Mesendoderm (in vitro differentiated cells): ENCODE measurements at regions not wholly inside any gene's neighbourhood (a gene's known extent, or its start where the extent isn't known, plus 50 kb on each side); places are given as distances from the start of the nearest gene placed in this dataset.

ENCODE experiments used
- DNase-seq: peaks from one replicate; pipeline ENCODE4 v3.0.0; 2013
- H2AK5ac ChIP-seq: 2 replicates; pipeline ENCODE4 v1.6.1; 2013; ENCODE audit warnings: low read length, inconsistent platforms
- H2BK120ac ChIP-seq: 2 replicates; pipeline ENCODE4 v1.6.1; 2013; ENCODE audit warnings: low read depth, mild to moderate bottlenecking, low read length, moderate library complexity, mixed read lengths
- H2BK15ac ChIP-seq: replicated peaks from 2 replicates; pipeline ENCODE4 v1.6.1; 2013; ENCODE audit warnings: low read depth, mild to moderate bottlenecking, moderate library complexity
- H2BK5ac ChIP-seq: 2 replicates; pipeline ENCODE4 v1.6.1; 2013; ENCODE audit warnings: low read length, inconsistent platforms
- H3K18ac ChIP-seq: 2 replicates; pipeline ENCODE4 v1.6.1; 2013; ENCODE audit warnings: mild to moderate bottlenecking, low read length, mixed read lengths
- H3K23ac ChIP-seq: one replicate; pipeline ENCODE4 v1.6.1; 2013; ENCODE audit warnings: low read length
- H3K27ac ChIP-seq: 2 replicates; pipeline ENCODE4 v1.5.1; 2013; ENCODE audit warnings: low read depth, mild to moderate bottlenecking, inconsistent platforms, low read length, moderate library complexity
- H3K27me3 ChIP-seq: 2 replicates; pipeline ENCODE4 v1.6.1; 2013; ENCODE audit warnings: low read length, control low read depth, mild to moderate bottlenecking, inconsistent platforms; ENCODE audit not compliant: insufficient read depth, poor library complexity
- H3K36me3 ChIP-seq: 2 replicates; pipeline ENCODE4 v1.6.1; 2013; ENCODE audit warnings: low read length, inconsistent platforms; ENCODE audit not compliant: control insufficient read depth, insufficient read depth
- H3K4ac ChIP-seq: one replicate; pipeline ENCODE4 v1.6.1; 2013; ENCODE audit warnings: low read depth, mild to moderate bottlenecking, low read length, moderate library complexity
- H3K4me1 ChIP-seq: 2 replicates; pipeline ENCODE4 v1.6.1; 2013; ENCODE audit warnings: low read depth, low read length, inconsistent platforms; ENCODE audit not compliant: control insufficient read depth
- H3K4me2 ChIP-seq: 2 replicates; pipeline ENCODE4 v1.6.1; 2013; ENCODE audit warnings: low read length
- H3K4me3 ChIP-seq: 2 replicates; pipeline ENCODE4 v1.5.1; 2013; ENCODE audit warnings: mild to moderate bottlenecking, low read length
- H3K56ac ChIP-seq: one replicate; pipeline ENCODE4 v1.6.1; 2013; ENCODE audit warnings: low read length
- H3K79me1 ChIP-seq: 2 replicates; pipeline ENCODE4 v1.6.1; 2013; ENCODE audit warnings: low read length, inconsistent platforms
- H3K79me2 ChIP-seq: 2 replicates; pipeline ENCODE4 v1.6.1; 2013; ENCODE audit warnings: mild to moderate bottlenecking, low read length; ENCODE audit not compliant: control insufficient read depth, insufficient read depth
- H3K9ac ChIP-seq: 2 replicates; pipeline ENCODE4 v1.6.1; 2013; ENCODE audit warnings: low read length, inconsistent platforms
- H4K5ac ChIP-seq: one replicate; pipeline ENCODE4 v1.6.1; 2013; ENCODE audit warnings: low read length
- H4K8ac ChIP-seq: one replicate; pipeline ENCODE4 v1.6.1; 2013; ENCODE audit warnings: low read depth, mild to moderate bottlenecking, control low read depth, low read length, moderate library complexity
- WGBS: extraction: QIAGEN DNeasy Blood & Tissue Kit; methylation state at CpG from one replicate; pipeline ENCODE4 v1.1.7; 2013; ENCODE audit warnings: low lambda C conversion rate, missing lambda C conversion rate; ENCODE audit not compliant: insufficient coverage; ENCODE audit errors: extremely low coverage; 5-methylcytosine and 5-hydroxymethylcytosine counted together

GRCh38 chr13:29911781-29912418, 61.5 kb upstream of the UBL3 start:
- no peak overlapping the region for H2BK5ac ChIP-seq
- no peak overlapping the region for H3K56ac ChIP-seq
- H4K8ac ChIP-seq = no peak overlapping the region
- no peak overlapping the region for H2AK5ac ChIP-seq
- H2BK120ac ChIP-seq = no peak overlapping the region
- H3K4ac ChIP-seq = no peak overlapping the region
- H3K4me1 ChIP-seq = no peaks in the 10 kb centered on the region
- H2BK15ac ChIP-seq = no peak overlapping the region
- no CpG with 5 or more reads among the region's 7 CpGs for WGBS
- no peak overlapping the region for H3K23ac ChIP-seq
- H3K27ac ChIP-seq = no peak overlapping the region
- H3K79me1 ChIP-seq = no peaks in the 10 kb centered on the region
- H3K9ac ChIP-seq = no peak overlapping the region
- no peak for DNase-seq
- H3K27me3 ChIP-seq = no peaks in the 10 kb centered on the region
- no peaks in the 10 kb centered on the region for H3K36me3 ChIP-seq
- no peak overlapping the region for H4K5ac ChIP-seq
- H3K18ac ChIP-seq = no peak overlapping the region
- H3K4me3 ChIP-seq = no peak overlapping the region
- H3K79me2 ChIP-seq = no peaks in the 10 kb centered on the region
- no peak overlapping the region for H3K4me2 ChIP-seq

GRCh38 chr13:29909975-29910674, 59.7 kb upstream of the UBL3 start:
- H3K23ac ChIP-seq = no peak overlapping the region
- H3K9ac ChIP-seq = no peak overlapping the region
- no peak overlapping the region for H3K27ac ChIP-seq
- no peak overlapping the region for H4K5ac ChIP-seq
- no peak overlapping the region for H3K56ac ChIP-seq
- no peak overlapping the region for H2AK5ac ChIP-seq
- H3K79me1 ChIP-seq = no peaks in the 10 kb centered on the region
- no peak overlapping the region for H2BK15ac ChIP-seq
- WGBS = no CpG with 5 or more reads among the region's 3 CpGs
- H4K8ac ChIP-seq = no peak overlapping the region
- no peak overlapping the region for H3K4me3 ChIP-seq
- H3K36me3 ChIP-seq = no peaks in the 10 kb centered on the region
- H3K79me2 ChIP-seq = no peaks in the 10 kb centered on the region
- DNase-seq = no peak
- no peaks in the 10 kb centered on the region for H3K27me3 ChIP-seq
- no peak overlapping the region for H3K4ac ChIP-seq
- H3K4me2 ChIP-seq = no peak overlapping the region
- H2BK120ac ChIP-seq = no peak overlapping the region
- H3K18ac ChIP-seq = no peak overlapping the region
- H2BK5ac ChIP-seq = no peak overlapping the region
- H3K4me1 ChIP-seq = no peaks in the 10 kb centered on the region

- H3K27ac ChIP-seq = no peak overlapping the region
- H2BK5ac ChIP-seq = no peak overlapping the region
- no peak overlapping the region for H3K23ac ChIP-seq
- WGBS = no CpG with 5 or more reads among the region's 11 CpGs
- H3K27me3 ChIP-seq = no peaks in the 10 kb centered on the region
- no peak overlapping the region for H3K4me3 ChIP-seq
- no peaks in the 10 kb centered on the region for H3K4me1 ChIP-seq
- no peak overlapping the region for H4K8ac ChIP-seq
- H4K5ac ChIP-seq = no peak overlapping the region
- H2BK120ac ChIP-seq = no peak overlapping the region
- H3K36me3 ChIP-seq = no peaks in the 10 kb centered on the region
- no peaks in the 10 kb centered on the region for H3K79me2 ChIP-seq
- H3K79me1 ChIP-seq = no peaks in the 10 kb centered on the region
- H3K4me2 ChIP-seq = no peak overlapping the region
- no peak overlapping the region for H3K56ac ChIP-seq
- H2BK15ac ChIP-seq = no peak overlapping the region
- H3K4ac ChIP-seq = no peak overlapping the region
- no peak for DNase-seq
- no peak overlapping the region for H3K18ac ChIP-seq
- no peak overlapping the region for H3K9ac ChIP-seq
- no peak overlapping the region for H2AK5ac ChIP-seq
Measured at GRCh38 chr13:29909081-29909730, 58.8 kb upstream of the UBL3 start.

GRCh38 chr13:29908416-29909080, 58.1 kb upstream of the UBL3 start:
- no peak overlapping the region for H2AK5ac ChIP-seq
- H3K36me3 ChIP-seq = no peaks in the 10 kb centered on the region
- no peak overlapping the region for H3K4me2 ChIP-seq
- no peak overlapping the region for H3K9ac ChIP-seq
- no peak overlapping the region for H3K23ac ChIP-seq
- H4K8ac ChIP-seq = no peak overlapping the region
- no peaks in the 10 kb centered on the region for H3K4me1 ChIP-seq
- H2BK5ac ChIP-seq = no peak overlapping the region
- no peaks in the 10 kb centered on the region for H3K79me1 ChIP-seq
- no peak overlapping the region for H3K18ac ChIP-seq
- H3K56ac ChIP-seq = no peak overlapping the region
- H2BK120ac ChIP-seq = no peak overlapping the region
- H3K4ac ChIP-seq = no peak overlapping the region
- H3K4me3 ChIP-seq = no peak overlapping the region
- H2BK15ac ChIP-seq = no peak overlapping the region
- no peaks in the 10 kb centered on the region for H3K27me3 ChIP-seq
- DNase-seq = no peak
- no peak overlapping the region for H4K5ac ChIP-seq
- no peak overlapping the region for H3K27ac ChIP-seq
- H3K79me2 ChIP-seq = no peaks in the 10 kb centered on the region
- no CpG with 5 or more reads among the region's 8 CpGs for WGBS

- Histone ChIP-seq H3K4me1 (peaks cover under 1% of the 10 kb centered on the region), H3K27ac (no peak overlapping the region), H2BK15ac (no peak overlapping the region), H3K36me3 (no peaks in the 10 kb centered on the region), H3K4me3 (no peak overlapping the region), H3K4ac (no peak overlapping the region), H3K79me2 (no peaks in the 10 kb centered on the region), H3K4me2 (no peak overlapping the region), H2BK5ac (no peak overlapping the region), H3K27me3 (no peaks in the 10 kb centered on the region), H3K18ac (no peak overlapping the region), H3K9ac (no peak overlapping the region), H2AK5ac (no peak overlapping the region), H4K8ac (no peak overlapping the region), H3K56ac (no peak overlapping the region), H3K23ac (no peak overlapping the region), H3K79me1 (no peaks in the 10 kb centered on the region), H2BK120ac (no peak overlapping the region), H4K5ac (no peak overlapping the region)
- DNase-seq = no peak
- WGBS = no CpG with 5 or more reads among the region's 8 CpGs
Measured at GRCh38 chr13:29907670-29908069, 57.3 kb upstream of the UBL3 start.
